Vagina (tissue), 2 donors: ENCODE measurements at regions not wholly inside any gene's neighbourhood (a gene's known extent, or its start where the extent isn't known, plus 50 kb on each side); places are given as distances from the start of the nearest gene placed in this dataset.

Source experiments
- POLR2AphosphoS5 ChIP-seq, 2 donors: sonication (generic); formaldehyde crosslinking; IDR thresholded peaks; one replicate each; pipeline ENCODE4 v1.9.0; 2017; ENCODE audit warnings: antibody characterized with exemption in 2 of 2, mild to moderate bottlenecking in 2 of 2, low read depth in 1 of 2; ENCODE audit not compliant: insufficient read depth in 1 of 2
- TF ChIP-seq, protein P1 (sequence below), 3 experiments: fragments of 450-650 bp in 2 of 3; fragments of 200-600 bp in 1 of 3; sonication (generic) in 1 of 3; IDR thresholded peaks; one replicate each; pipeline ENCODE4 v1.5.1; 2017 to 2019; ENCODE audit warnings: antibody characterized with exemption in 3 of 3, mild to moderate bottlenecking in 2 of 3, moderate library complexity in 2 of 3

DNA sequence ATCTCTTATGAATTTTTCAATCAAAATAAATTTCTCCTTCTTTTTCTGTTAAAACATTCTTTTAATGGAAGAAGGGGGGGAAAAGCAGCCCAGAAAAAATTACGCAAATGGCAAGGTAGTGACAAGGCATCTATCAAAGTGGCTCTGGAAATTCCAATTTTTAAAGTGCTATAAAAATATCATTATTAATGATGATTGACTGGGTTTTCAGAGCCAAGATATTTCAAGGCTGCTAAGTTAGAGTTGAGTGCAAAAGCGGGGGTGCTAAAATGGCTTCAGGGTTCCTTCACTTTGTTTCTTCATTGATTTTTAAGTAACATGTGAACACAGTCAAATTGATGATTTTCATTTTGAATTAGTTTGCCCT is 171.6 kb upstream of the CITED2 start:
- TF ChIP-seq, protein P1, sequence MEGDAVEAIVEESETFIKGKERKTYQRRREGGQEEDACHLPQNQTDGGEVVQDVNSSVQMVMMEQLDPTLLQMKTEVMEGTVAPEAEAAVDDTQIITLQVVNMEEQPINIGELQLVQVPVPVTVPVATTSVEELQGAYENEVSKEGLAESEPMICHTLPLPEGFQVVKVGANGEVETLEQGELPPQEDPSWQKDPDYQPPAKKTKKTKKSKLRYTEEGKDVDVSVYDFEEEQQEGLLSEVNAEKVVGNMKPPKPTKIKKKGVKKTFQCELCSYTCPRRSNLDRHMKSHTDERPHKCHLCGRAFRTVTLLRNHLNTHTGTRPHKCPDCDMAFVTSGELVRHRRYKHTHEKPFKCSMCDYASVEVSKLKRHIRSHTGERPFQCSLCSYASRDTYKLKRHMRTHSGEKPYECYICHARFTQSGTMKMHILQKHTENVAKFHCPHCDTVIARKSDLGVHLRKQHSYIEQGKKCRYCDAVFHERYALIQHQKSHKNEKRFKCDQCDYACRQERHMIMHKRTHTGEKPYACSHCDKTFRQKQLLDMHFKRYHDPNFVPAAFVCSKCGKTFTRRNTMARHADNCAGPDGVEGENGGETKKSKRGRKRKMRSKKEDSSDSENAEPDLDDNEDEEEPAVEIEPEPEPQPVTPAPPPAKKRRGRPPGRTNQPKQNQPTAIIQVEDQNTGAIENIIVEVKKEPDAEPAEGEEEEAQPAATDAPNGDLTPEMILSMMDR (IDR thresholded peaks at IDR 0.05): no peak
- TF ChIP-seq POLR2AphosphoS5 (IDR thresholded peaks at IDR 0.05; ENCODE audit: insufficient read depth in 1 of 2, low read depth in 1 of 2): no peak
